Mammary epithelial cell (primary cell): ENCODE measurements at regions not wholly inside any gene's neighbourhood (a gene's known extent, or its start where the extent isn't known, plus 50 kb on each side); places are given as distances from the start of the nearest gene placed in this dataset.

Experiments used
- CTCF ChIP-seq, 2 donors: IDR thresholded peaks in 1 of 2; conservative IDR thresholded peaks in 1 of 2; 2 replicates each; pipeline ENCODE4 v1.5.1; 2011 to 2012; ENCODE audit warnings: inconsistent platforms in 2 of 2, low read length in 2 of 2, mild to moderate bottlenecking in 2 of 2, control low read depth in 1 of 2, low read depth in 1 of 2; ENCODE audit not compliant: insufficient read depth in 1 of 2; ENCODE audit errors: extremely low read depth in 1 of 2
- EZH2 ChIP-seq: IDR thresholded peaks from 2 replicates; pipeline ENCODE4 v1.6.1; 2012; ENCODE audit warnings: low read length, inconsistent platforms, borderline replicate concordance

- TF ChIP-seq CTCF (conservative IDR thresholded peaks at IDR 0.05 in 1 of 2, IDR thresholded peaks at IDR 0.05 in 1 of 2; ENCODE audit: extremely low read depth in 1 of 2, insufficient read depth in 1 of 2, low read depth in 1 of 2, low read length in 2 of 2) (no peak), EZH2 (no peak)
Measured at GRCh38 chr2:173652767-173653431, 298.2 kb downstream of the CDCA7 start.
